Activated naive CD8-positive, alpha-beta T cell treated with anti-CD3 and anti-CD28 coated beads for 36 hours (primary cell): ENCODE measurements at regions not wholly inside any gene's neighbourhood (a gene's known extent, or its start where the extent isn't known, plus 50 kb on each side); places are given as distances from the start of the nearest gene placed in this dataset.
"Not testable (repeated sequence)": the region's sequence is repeated elsewhere in the genome, so short reads cannot be mapped to it uniquely, and the experiment has no call there.

Source experiments
- DNase-seq: peaks from one replicate; pipeline ENCODE4 v3.0.0; 2021
- H3K27ac Mint-ChIP-seq: one replicate; pipeline ENCODE4 v1.8.0; 2022; ENCODE audit warnings: mild to moderate bottlenecking, moderate library complexity, mixed read lengths
- H3K27me3 Mint-ChIP-seq: one replicate; pipeline ENCODE4 v1.8.0; 2022; ENCODE audit warnings: mild to moderate bottlenecking, mixed read lengths
- H3K36me3 Mint-ChIP-seq: one replicate; pipeline ENCODE4 v1.8.0; 2021; ENCODE audit warnings: mild to moderate bottlenecking, mixed read lengths
- H3K4me1 Mint-ChIP-seq: one replicate; pipeline ENCODE4 v1.8.0; 2021; ENCODE audit warnings: mixed read lengths
- H3K4me3 Mint-ChIP-seq: one replicate; pipeline ENCODE4 v1.8.0; 2022; ENCODE audit warnings: mild to moderate bottlenecking, moderate library complexity, mixed read lengths
- H3K9me3 Mint-ChIP-seq: one replicate; pipeline ENCODE4 v1.8.0; 2022; ENCODE audit warnings: mixed read lengths

DNA sequence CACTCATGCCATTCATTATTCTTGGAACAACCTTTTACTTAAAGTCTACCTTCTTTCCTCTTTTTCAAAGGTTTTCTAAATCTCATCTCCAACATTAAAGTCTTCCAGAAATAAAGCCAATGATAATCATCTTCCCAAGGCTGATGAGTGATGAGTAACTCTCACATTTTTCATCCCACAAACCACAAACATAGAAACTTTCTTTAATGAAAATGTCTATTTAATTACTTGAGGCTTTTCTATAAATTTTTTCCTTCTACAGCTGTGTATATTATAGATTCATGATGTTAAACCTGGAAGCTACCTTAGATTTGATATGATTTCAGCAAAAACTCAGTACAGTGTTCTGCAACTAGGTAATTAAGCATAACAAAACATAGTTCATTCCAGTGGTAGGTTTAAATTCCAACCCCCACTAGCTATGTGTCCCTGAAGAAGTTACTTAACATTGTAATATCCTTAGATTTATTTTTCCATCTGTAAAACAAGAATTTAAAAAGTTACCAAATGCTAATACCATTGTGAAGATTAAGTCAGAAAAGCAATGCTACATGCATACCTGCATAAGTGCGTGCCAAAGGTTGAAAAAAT is 845.4 kb downstream of the KCNA4 start:
- Mint-ChIP-seq H3K4me1 (no peaks in the 10 kb centered on the region), H3K27ac (no peak overlapping the region), H3K36me3 (no peaks in the 10 kb centered on the region), H3K4me3 (no peak overlapping the region), H3K9me3 (no peaks in the 10 kb centered on the region), H3K27me3 (no peaks in the 10 kb centered on the region)
- DNase-seq, result no peak

DNA sequence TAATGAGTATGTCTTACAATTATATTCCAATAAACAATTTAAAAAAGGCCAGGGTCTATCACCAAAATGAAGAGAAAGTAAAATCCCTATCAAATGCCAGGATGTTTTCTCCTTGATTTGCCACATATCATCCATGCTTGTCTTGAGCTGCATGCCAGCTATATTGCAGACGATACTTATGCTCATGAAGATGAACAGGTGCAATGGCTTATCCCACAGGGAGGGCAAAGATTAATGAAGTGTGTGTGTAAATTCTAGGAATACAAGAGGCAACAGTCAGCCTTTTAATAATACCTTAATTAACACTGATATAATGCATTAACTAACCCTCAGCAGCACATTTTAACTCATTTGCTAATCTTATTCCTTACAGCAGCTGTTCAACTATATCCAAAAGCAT is 850.5 kb downstream of the KCNA4 start:
- Mint-ChIP-seq H3K27ac (no peak overlapping the region), H3K27me3 (no peaks in the 10 kb centered on the region), H3K36me3 (no peaks in the 10 kb centered on the region), H3K9me3 (no peaks in the 10 kb centered on the region), H3K4me1 (no peaks in the 10 kb centered on the region), H3K4me3 (no peak overlapping the region)
- no peak for DNase-seq

DNA sequence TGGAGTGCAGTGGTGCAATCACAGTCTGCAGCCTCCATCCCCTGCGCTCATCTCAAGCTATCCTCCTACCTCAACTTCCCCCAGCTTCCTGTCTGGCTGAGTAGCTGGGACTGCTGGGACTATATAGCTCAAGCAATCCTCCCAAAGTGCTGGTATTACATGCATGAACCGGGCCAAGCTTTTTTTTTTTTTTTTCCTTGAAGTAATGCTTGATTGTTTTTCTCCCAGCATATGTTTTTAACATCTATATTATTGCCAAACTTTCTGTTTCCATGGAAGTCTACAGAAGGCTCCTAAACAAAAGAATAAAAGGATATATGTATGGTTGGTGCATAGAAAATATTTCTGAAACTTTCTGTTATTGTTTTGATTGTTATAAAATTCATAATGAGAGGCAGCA is 853.6 kb downstream of the KCNA4 start:
- Mint-ChIP-seq H3K4me1 (no peaks in the 10 kb centered on the region), H3K27ac (no peak overlapping the region), H3K27me3 (no peaks in the 10 kb centered on the region), H3K9me3 (peaks cover 3% of the 10 kb centered on the region), H3K4me3 (no peak overlapping the region), H3K36me3 (no peaks in the 10 kb centered on the region)
- DNase-seq, result no peak

DNA sequence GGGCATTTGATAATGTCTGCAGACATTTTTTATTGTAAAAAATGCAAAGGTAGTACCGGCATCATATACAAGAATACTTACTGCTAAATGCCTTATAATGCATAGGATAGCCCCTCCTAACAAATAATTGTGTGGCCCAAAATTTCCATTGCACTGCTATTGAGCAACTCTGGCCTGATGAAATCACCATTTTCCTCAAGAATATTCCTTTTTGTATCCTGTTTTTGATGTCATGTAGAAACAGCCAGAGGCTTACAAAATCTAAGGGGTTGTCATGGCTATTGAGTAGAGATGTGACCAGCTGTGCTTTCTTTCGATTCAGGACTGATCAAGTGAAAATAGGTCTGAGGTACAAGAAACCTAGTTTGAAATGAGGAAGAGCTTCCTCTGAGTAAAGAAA is 854.3 kb downstream of the KCNA4 start:
- Mint-ChIP-seq H3K36me3 (no peaks in the 10 kb centered on the region), H3K9me3 (peaks cover 3% of the 10 kb centered on the region), H3K27ac (no peak overlapping the region), H3K4me3 (no peak overlapping the region), H3K4me1 (no peaks in the 10 kb centered on the region), H3K27me3 (no peaks in the 10 kb centered on the region)
- no peak for DNase-seq

GRCh38 chr11:29161191-29161590 is 855.6 kb downstream of the KCNA4 start:
- no peak for DNase-seq
- H3K9me3 Mint-ChIP-seq, result peaks cover 3% of the 10 kb centered on the region
- no peaks in the 10 kb centered on the region for H3K4me1 Mint-ChIP-seq
- H3K27me3 Mint-ChIP-seq, result no peaks in the 10 kb centered on the region
- H3K36me3 Mint-ChIP-seq, result no peaks in the 10 kb centered on the region
- no peak overlapping the region for H3K4me3 Mint-ChIP-seq
- H3K27ac Mint-ChIP-seq, result no peak overlapping the region

DNA sequence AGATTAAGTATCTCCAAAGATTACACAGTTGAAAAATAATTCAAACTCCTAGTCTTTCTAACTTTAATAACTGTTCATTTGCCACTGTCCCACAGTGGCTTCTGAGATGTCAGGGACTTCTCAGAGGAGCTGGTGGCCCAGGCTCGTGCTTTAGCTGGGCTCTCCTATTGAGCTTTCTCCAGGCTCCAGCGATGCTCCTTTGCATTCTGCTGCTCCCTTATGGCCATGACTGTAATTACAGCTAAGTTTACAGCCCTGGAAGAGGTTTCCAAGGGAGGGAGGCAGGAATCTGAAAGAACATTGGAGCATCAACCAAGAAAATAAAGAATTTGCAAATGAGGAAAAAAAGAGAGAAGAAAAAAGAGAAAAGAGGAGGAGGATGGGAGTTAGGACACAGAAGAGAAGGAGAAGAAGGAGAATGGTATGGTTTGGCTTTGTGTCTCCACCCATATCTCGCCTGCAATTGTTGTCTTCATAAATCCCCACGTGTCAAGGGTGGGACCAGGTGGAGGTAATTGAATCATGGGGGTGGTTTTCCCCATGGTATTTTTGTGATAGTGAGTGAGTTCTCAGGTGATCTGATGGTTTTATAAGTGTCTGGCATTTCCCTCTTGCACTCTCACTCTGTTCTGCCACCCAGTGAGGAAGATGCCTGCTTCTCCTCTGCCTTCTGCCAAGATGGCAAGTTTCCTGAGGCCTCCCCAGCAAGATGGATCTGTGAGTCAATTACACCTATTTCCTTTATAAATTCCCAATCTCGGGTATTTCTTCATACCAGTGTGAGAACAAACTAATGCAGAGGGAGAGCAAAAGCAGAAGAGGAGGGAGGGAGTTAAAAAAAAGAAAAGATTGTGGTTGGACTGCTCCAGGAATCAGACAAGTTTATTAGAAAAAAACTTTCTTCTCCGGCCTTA is 857.0 kb downstream of the KCNA4 start:
- no peak for DNase-seq
- Mint-ChIP-seq H3K9me3 (peaks cover 3% of the 10 kb centered on the region), H3K27ac (no peak overlapping the region), H3K4me1 (no peaks in the 10 kb centered on the region), H3K4me3 (no peak overlapping the region), H3K27me3 (no peaks in the 10 kb centered on the region), H3K36me3 (no peaks in the 10 kb centered on the region)

DNA sequence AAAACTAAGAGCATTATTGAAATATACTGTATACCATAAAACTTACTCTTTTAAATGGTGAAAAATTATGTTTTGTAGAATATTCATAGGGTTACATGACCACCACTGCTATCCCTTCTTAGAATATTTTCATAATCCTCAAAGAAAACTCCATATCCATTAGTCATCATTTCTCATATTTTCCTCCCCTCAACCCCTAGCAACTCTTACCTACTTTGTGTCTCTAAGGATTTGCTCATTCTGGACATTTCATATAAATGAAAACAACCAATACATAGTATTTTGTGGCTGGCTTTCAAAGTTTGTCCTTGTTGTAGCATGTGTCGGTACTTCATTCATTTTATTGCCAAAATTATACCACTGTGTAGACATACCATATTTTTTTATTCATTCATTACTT is 863.8 kb downstream of the KCNA4 start:
- H3K27ac Mint-ChIP-seq, result no peak overlapping the region
- no peaks in the 10 kb centered on the region for H3K36me3 Mint-ChIP-seq
- no peak overlapping the region for H3K4me3 Mint-ChIP-seq
- H3K9me3 Mint-ChIP-seq, result no peaks in the 10 kb centered on the region
- H3K4me1 Mint-ChIP-seq, result no peaks in the 10 kb centered on the region
- no peak for DNase-seq
- no peaks in the 10 kb centered on the region for H3K27me3 Mint-ChIP-seq

- H3K4me3 Mint-ChIP-seq, DNase-seq, H3K27ac Mint-ChIP-seq, H3K4me1 Mint-ChIP-seq, H3K9me3 Mint-ChIP-seq, H3K27me3 Mint-ChIP-seq, H3K36me3 Mint-ChIP-seq: not testable (repeated sequence)
These were observed 874.3 kb downstream of the KCNA4 start for GRCh38 chr11:29142573-29142972.

DNA sequence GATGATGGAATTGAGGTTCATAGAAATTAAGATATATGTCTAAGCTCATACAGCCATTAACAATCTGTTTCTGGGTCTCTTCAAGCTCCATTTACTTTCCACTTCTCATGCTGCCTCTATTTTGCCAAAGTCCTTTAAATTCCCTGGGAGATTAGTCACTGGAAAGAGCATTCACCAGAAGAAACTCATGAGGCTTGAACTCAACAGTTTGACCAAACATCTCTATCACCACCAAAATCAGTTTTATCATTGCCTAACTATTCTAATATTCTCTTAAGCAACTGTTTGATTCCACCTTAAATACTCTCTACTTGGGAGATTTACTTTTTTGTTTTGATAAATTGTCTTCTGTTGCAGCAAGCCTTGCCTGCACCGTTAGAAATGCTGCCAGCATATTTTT is 881.3 kb downstream of the KCNA4 start:
- DNase-seq, result no peak
- H3K27ac Mint-ChIP-seq, result no peak overlapping the region
- no peaks in the 10 kb centered on the region for H3K36me3 Mint-ChIP-seq
- H3K27me3 Mint-ChIP-seq, result no peaks in the 10 kb centered on the region
- H3K4me3 Mint-ChIP-seq, result no peak overlapping the region
- no peaks in the 10 kb centered on the region for H3K4me1 Mint-ChIP-seq
- H3K9me3 Mint-ChIP-seq, result peaks cover 6% of the 10 kb centered on the region

DNA sequence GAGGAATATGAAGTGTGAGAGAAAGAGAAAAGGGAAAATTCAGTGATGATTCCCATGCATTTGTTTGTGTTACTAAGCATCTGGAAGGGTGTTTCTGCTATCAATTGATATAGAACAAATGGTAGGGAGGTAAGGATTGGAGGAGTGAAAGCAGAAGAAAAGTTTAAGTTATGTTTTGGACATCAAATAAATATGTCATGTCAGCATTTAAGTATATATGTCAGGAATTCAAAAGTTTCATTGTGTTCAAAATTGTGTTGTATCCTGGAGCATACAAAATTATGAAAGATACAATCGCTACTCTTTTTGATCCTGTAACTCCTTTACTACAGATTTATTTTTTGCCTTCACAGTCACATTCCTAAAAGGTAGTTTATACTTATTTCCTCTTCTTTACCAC is 885.8 kb downstream of the KCNA4 start:
- no peaks in the 10 kb centered on the region for H3K4me1 Mint-ChIP-seq
- peaks cover 5% of the 10 kb centered on the region for H3K9me3 Mint-ChIP-seq
- no peaks in the 10 kb centered on the region for H3K27me3 Mint-ChIP-seq
- DNase-seq, result no peak
- no peak overlapping the region for H3K27ac Mint-ChIP-seq
- H3K4me3 Mint-ChIP-seq, result no peak overlapping the region
- no peaks in the 10 kb centered on the region for H3K36me3 Mint-ChIP-seq

GRCh38 chr11:29129844-29130243 is 887.0 kb downstream of the KCNA4 start:
- no peaks in the 10 kb centered on the region for H3K36me3 Mint-ChIP-seq
- H3K4me1 Mint-ChIP-seq, result no peaks in the 10 kb centered on the region
- H3K27me3 Mint-ChIP-seq, result no peaks in the 10 kb centered on the region
- DNase-seq, result no peak
- peaks cover 3% of the 10 kb centered on the region for H3K9me3 Mint-ChIP-seq
- no peak overlapping the region for H3K27ac Mint-ChIP-seq
- H3K4me3 Mint-ChIP-seq, result no peak overlapping the region

GRCh38 chr11:29127461-29127860 is 889.4 kb downstream of the KCNA4 start:
- Mint-ChIP-seq H3K27ac (no peak overlapping the region), H3K27me3 (no peaks in the 10 kb centered on the region), H3K36me3 (no peaks in the 10 kb centered on the region), H3K4me3 (no peak overlapping the region), H3K4me1 (no peaks in the 10 kb centered on the region), H3K9me3 (peaks cover 3% of the 10 kb centered on the region)
- DNase-seq, result no peak

- Mint-ChIP-seq H3K27ac (no peak overlapping the region), H3K36me3 (no peaks in the 10 kb centered on the region), H3K9me3 (no peaks in the 10 kb centered on the region)
These were observed 891.2 kb downstream of the KCNA4 start for GRCh38 chr11:29125606-29126005.

DNA sequence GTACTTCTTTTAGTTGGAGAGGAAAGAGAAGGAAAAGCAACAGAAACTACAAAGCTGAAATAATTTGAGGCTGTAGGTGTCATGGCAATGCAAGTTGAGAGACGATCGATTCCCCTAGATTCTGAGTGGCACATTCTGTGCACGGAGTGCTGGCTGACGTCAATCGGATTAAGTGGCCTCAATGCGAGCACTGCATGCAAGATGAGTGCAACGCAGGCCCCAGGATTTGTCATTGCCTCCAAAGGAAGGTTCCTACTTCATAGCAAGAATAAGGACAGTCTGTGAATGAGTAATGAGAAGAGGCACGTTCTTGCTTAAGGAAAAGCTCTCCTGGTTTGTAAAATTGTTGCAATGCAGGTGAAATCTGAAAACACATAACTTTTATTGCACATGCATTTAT is 892.4 kb downstream of the KCNA4 start:
- Mint-ChIP-seq H3K27me3 (no peaks in the 10 kb centered on the region), H3K4me1 (no peaks in the 10 kb centered on the region), H3K27ac (no peak overlapping the region), H3K36me3 (no peaks in the 10 kb centered on the region), H3K4me3 (no peak overlapping the region), H3K9me3 (no peaks in the 10 kb centered on the region)
- no peak for DNase-seq

More at GRCh38 chr11:29125606-29126005, 891.2 kb downstream of the KCNA4 start:
- H3K4me1 Mint-ChIP-seq, result no peaks in the 10 kb centered on the region
- no peaks in the 10 kb centered on the region for H3K27me3 Mint-ChIP-seq
- DNase-seq, result no peak
- no peak overlapping the region for H3K4me3 Mint-ChIP-seq

GRCh38 chr11:29119707-29120618 is 896.9 kb downstream of the KCNA4 start:
- no peaks in the 10 kb centered on the region for H3K4me1 Mint-ChIP-seq
- H3K9me3 Mint-ChIP-seq, result peaks cover 2% of the 10 kb centered on the region
- H3K27ac Mint-ChIP-seq, result no peak overlapping the region
- H3K27me3 Mint-ChIP-seq, result no peaks in the 10 kb centered on the region
- no peaks in the 10 kb centered on the region for H3K36me3 Mint-ChIP-seq
- DNase-seq, result no peak
- no peak overlapping the region for H3K4me3 Mint-ChIP-seq
